SK-N-SH (cell line): ENCODE measurements at regions not wholly inside any gene's neighbourhood (a gene's known extent, or its start where the extent isn't known, plus 50 kb on each side); places are given as distances from the start of the nearest gene placed in this dataset.

Source experiments
- CTCF ChIA-PET: fragments of 300-600, 350-600 bp; formaldehyde crosslinking; extraction: SDS; loops from one replicate; lab custom pipeline; 2021; lab: Yijun Ruan, JAX
- POLR2A ChIA-PET: fragments of 350-600 bp; sonication (Branson Sonifier 250); formaldehyde crosslinking; extraction: SDS; loops from one replicate; lab custom pipeline; 2020; ENCODE audit warnings: antibody characterized with exemption, inconsistent platforms; lab: Yijun Ruan, JAX
- DNase-seq: peaks from one replicate; pipeline ENCODE4 v3.0.0; 2012
- H2AFZ ChIP-seq: fragments of 200-600 bp; sonication (generic); 2 replicates; pipeline ENCODE4 v1.8.1; 2016; ENCODE audit warnings: antibody characterized with exemption, mild to moderate bottlenecking, low read depth
- H3F3A ChIP-seq: fragments of 200-600 bp; sonication (generic); replicated peaks from 2 replicates; pipeline ENCODE3; 2016; ENCODE audit warnings: antibody characterized with exemption, mild to moderate bottlenecking; ENCODE audit not compliant: insufficient read depth
- H3K27ac ChIP-seq, 2 experiments: fragments of 200-500 bp in 1 of 2; fragments of 200-600 bp in 1 of 2; sonication (Bioruptor generic) in 1 of 2; sonication (generic), shearing (Covaris generic) in 1 of 2; 2 replicates each; pipeline versions ENCODE4 v1.5.1 to v1.6.1; 2014 to 2016; ENCODE audit warnings: low read depth in 2 of 2, inconsistent platforms in 1 of 2, low read length in 1 of 2, mild to moderate bottlenecking in 1 of 2, mixed read lengths in 1 of 2
- H3K27me3 ChIP-seq: fragments of 200-600 bp; sonication (generic), shearing (Covaris generic); 2 replicates; pipeline ENCODE4 v1.6.1; 2016; ENCODE audit warnings: mixed run types; ENCODE audit not compliant: insufficient read depth
- H3K36me3 ChIP-seq, 2 experiments: fragments of 200-500 bp in 1 of 2; fragments of 200-600 bp in 1 of 2; sonication (Bioruptor generic) in 1 of 2; sonication (generic) in 1 of 2; replicated peaks in 1 of 2; 2 replicates each; pipeline versions ENCODE3 to v1.5.1; 2014 to 2016; ENCODE audit warnings: low read length in 1 of 2, mild to moderate bottlenecking in 1 of 2; ENCODE audit not compliant: insufficient read depth in 2 of 2, control insufficient read depth in 1 of 2
- H3K4me1 ChIP-seq, 2 experiments: fragments of 200-500 bp in 1 of 2; fragments of 200-600 bp in 1 of 2; sonication (Bioruptor generic) in 1 of 2; sonication (generic), shearing (Covaris generic) in 1 of 2; 2 replicates each; pipeline versions ENCODE4 v1.5.1 to v1.6.1; 2014 to 2016; ENCODE audit warnings: low read depth in 1 of 2, low read length in 1 of 2, mixed run types in 1 of 2; ENCODE audit not compliant: insufficient read depth in 2 of 2, control insufficient read depth in 1 of 2
- H3K4me2 ChIP-seq: fragments of 200-600 bp; sonication (generic), shearing (Covaris generic); 2 replicates; pipeline ENCODE4 v1.6.1; 2017; ENCODE audit warnings: mixed run types
- H3K4me3 ChIP-seq, 2 experiments: fragments of 200-500 bp in 1 of 2; fragments of 200-600 bp in 1 of 2; sonication (Bioruptor generic) in 1 of 2; sonication (generic), shearing (Covaris generic) in 1 of 2; 2 replicates each; pipeline versions ENCODE4 v1.5.1 to v1.8.1; 2014 to 2016; ENCODE audit warnings: low read depth in 2 of 2, inconsistent platforms in 1 of 2, low read length in 1 of 2, mild to moderate bottlenecking in 1 of 2, mixed read lengths in 1 of 2, moderate library complexity in 1 of 2
- H3K79me2 ChIP-seq: fragments of 200-600 bp; sonication (generic); 2 replicates; pipeline ENCODE4 v1.8.1; 2017; ENCODE audit warnings: mild to moderate bottlenecking; ENCODE audit not compliant: insufficient read depth
- H3K9ac ChIP-seq: fragments of 200-600 bp; sonication (generic); 2 replicates; pipeline ENCODE4 v1.6.1; 2017; ENCODE audit warnings: mixed run types
- H3K9me2 ChIP-seq: fragments of 200-600 bp; sonication (generic); 2 replicates; pipeline ENCODE4 v1.6.1; 2017; ENCODE audit warnings: mixed run types
- H3K9me3 ChIP-seq: fragments of 200-600 bp; sonication (generic); 2 replicates; pipeline ENCODE4 v1.6.1; 2017; ENCODE audit warnings: mixed run types, mild to moderate bottlenecking, moderate library complexity
- H4K20me1 ChIP-seq: fragments of 200-600 bp; sonication (generic); 2 replicates; pipeline ENCODE4 v1.6.1; 2017; ENCODE audit warnings: mild to moderate bottlenecking, mixed run types; ENCODE audit not compliant: insufficient read depth
- CHD2 ChIP-seq: fragments of 150-350 bp; IDR thresholded peaks from 2 replicates; pipeline ENCODE4 v1.6.1; 2018; ENCODE audit warnings: low read length; ENCODE audit not compliant: partially characterized antibody
- EP300 ChIP-seq, 2 experiments: IDR thresholded peaks; 2 replicates each; pipeline versions ENCODE4 v1.4.0 to v1.6.1; 2012; ENCODE audit warnings: borderline replicate concordance in 1 of 2, low read depth in 1 of 2, low read length in 1 of 2
- FOXJ3 ChIP-seq: sonication (generic); formaldehyde crosslinking; IDR thresholded peaks from 2 replicates; pipeline ENCODE4 v1.5.1; 2020; ENCODE audit warnings: mild to moderate bottlenecking, missing genetic modification reagents
- GATA2 ChIP-seq: sonication (generic); formaldehyde crosslinking; IDR thresholded peaks from 2 replicates; pipeline ENCODE4 v1.5.0; 2020; ENCODE audit warnings: mild to moderate bottlenecking, missing genetic modification reagents
- NFIC ChIP-seq: IDR thresholded peaks from 2 replicates; pipeline ENCODE4 v1.4.0; 2012; ENCODE audit warnings: borderline replicate concordance
- POLR2AphosphoS5 ChIP-seq: IDR thresholded peaks from 2 replicates; pipeline ENCODE4 v1.6.1; 2012; ENCODE audit warnings: low read depth, low read length
- RAD21 ChIP-seq: IDR thresholded peaks from 2 replicates; pipeline ENCODE4 v1.6.1; 2012; ENCODE audit warnings: mild to moderate bottlenecking, low read length
- REST ChIP-seq: IDR thresholded peaks from 2 replicates; pipeline ENCODE4 v1.6.1; 2012; ENCODE audit warnings: mild to moderate bottlenecking, low read depth, low read length, moderate library complexity
- RXRA ChIP-seq: IDR thresholded peaks from 2 replicates; pipeline ENCODE4 v1.4.0; 2012; ENCODE audit warnings: low read depth, mild to moderate bottlenecking, borderline replicate concordance
- SIN3A ChIP-seq: IDR thresholded peaks from 2 replicates; pipeline ENCODE4 v1.6.1; 2012; ENCODE audit warnings: low read depth, mild to moderate bottlenecking, low read length, moderate library complexity, borderline replicate concordance
- SMC3 ChIP-seq: IDR thresholded peaks from 2 replicates; pipeline ENCODE4 v1.6.1; 2012; ENCODE audit warnings: low read depth, low read length, improper control_type of control experiment
- TAF1 ChIP-seq: IDR thresholded peaks from 2 replicates; pipeline ENCODE4 v1.6.1; 2012; ENCODE audit warnings: low read depth, mild to moderate bottlenecking, low read length, moderate library complexity, borderline replicate concordance
- TCF12 ChIP-seq: IDR thresholded peaks from 2 replicates; pipeline ENCODE4 v1.4.0; 2012
- YY1 ChIP-seq: IDR thresholded peaks from 2 replicates; pipeline ENCODE4 v1.4.0; 2012; ENCODE audit warnings: low read depth, mild to moderate bottlenecking
- WGBS: methylation state at CpG from one replicate; pipeline ENCODE4 v1.1.6; 2017; ENCODE audit warnings: low lambda C conversion rate; 5-methylcytosine and 5-hydroxymethylcytosine counted together
- TF ChIP-seq, protein P1 (sequence below): IDR thresholded peaks from 2 replicates; pipeline ENCODE4 v1.4.0; 2012; ENCODE audit warnings: low read depth
- TF ChIP-seq, protein P2 (sequence below): IDR thresholded peaks from 2 replicates; pipeline ENCODE4 v1.4.0; 2012; ENCODE audit warnings: low read depth, borderline replicate concordance
- TF ChIP-seq, protein P3 (sequence below): fragments of 200-600 bp; sonication (generic); IDR thresholded peaks from 2 replicates; pipeline ENCODE4 v1.6.1; 2017; ENCODE audit warnings: antibody characterized with exemption, mild to moderate bottlenecking, moderate library complexity
- TF ChIP-seq, protein P4 (sequence below): IDR thresholded peaks from 2 replicates; pipeline ENCODE4 v1.4.0; 2012; ENCODE audit warnings: low read depth, borderline replicate concordance
- TF ChIP-seq, protein P5 (sequence below): fragments of 150-350 bp; IDR thresholded peaks from 2 replicates; pipeline ENCODE4 v1.6.1; 2017; ENCODE audit warnings: antibody characterized with exemption, low read length, low read depth, borderline replicate concordance

GRCh38 chr3:46141813-46142212 lies 66.3 kb downstream of the CCR1 start:
- Histone ChIP-seq H3K36me3 (no peaks in the 10 kb centered on the region), H3K9ac (no peak overlapping the region), H4K20me1 (no peaks in the 10 kb centered on the region), H3K4me3 (no peak overlapping the region), H3K27ac (no peak overlapping the region), H3F3A (no peaks in the 10 kb centered on the region), H3K4me1 (no peaks in the 10 kb centered on the region), H3K9me3 (no peaks in the 10 kb centered on the region), H3K4me2 (no peak overlapping the region), H3K79me2 (no peaks in the 10 kb centered on the region), H2AFZ (no peak overlapping the region), H3K9me2 (no peaks in the 10 kb centered on the region), H3K27me3 (peaks cover 10% of the 10 kb centered on the region; the same call in 1 of the 2 replicates)
- TF ChIP-seq, protein P1, sequence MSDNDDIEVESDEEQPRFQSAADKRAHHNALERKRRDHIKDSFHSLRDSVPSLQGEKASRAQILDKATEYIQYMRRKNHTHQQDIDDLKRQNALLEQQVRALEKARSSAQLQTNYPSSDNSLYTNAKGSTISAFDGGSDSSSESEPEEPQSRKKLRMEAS, result no peak
- TF ChIP-seq EP300 (IDR thresholded peaks at IDR 0.05; ENCODE audit: borderline replicate concordance in 1 of 2, low read depth in 1 of 2, low read length in 1 of 2) (no peak), SIN3A (no peak), TCF12 (no peak), NFIC (no peak), RAD21 (no peak), POLR2AphosphoS5 (no peak), CHD2 (no peak), TAF1 (no peak), GATA2 (CRISPR knock-in tag) (no peak), RXRA (no peak)
- TF ChIP-seq, protein P2, sequence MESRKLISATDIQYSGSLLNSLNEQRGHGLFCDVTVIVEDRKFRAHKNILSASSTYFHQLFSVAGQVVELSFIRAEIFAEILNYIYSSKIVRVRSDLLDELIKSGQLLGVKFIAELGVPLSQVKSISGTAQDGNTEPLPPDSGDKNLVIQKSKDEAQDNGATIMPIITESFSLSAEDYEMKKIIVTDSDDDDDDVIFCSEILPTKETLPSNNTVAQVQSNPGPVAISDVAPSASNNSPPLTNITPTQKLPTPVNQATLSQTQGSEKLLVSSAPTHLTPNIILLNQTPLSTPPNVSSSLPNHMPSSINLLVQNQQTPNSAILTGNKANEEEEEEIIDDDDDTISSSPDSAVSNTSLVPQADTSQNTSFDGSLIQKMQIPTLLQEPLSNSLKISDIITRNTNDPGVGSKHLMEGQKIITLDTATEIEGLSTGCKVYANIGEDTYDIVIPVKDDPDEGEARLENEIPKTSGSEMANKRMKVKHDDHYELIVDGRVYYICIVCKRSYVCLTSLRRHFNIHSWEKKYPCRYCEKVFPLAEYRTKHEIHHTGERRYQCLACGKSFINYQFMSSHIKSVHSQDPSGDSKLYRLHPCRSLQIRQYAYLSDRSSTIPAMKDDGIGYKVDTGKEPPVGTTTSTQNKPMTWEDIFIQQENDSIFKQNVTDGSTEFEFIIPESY, result no peak
- TF ChIP-seq, protein P3, sequence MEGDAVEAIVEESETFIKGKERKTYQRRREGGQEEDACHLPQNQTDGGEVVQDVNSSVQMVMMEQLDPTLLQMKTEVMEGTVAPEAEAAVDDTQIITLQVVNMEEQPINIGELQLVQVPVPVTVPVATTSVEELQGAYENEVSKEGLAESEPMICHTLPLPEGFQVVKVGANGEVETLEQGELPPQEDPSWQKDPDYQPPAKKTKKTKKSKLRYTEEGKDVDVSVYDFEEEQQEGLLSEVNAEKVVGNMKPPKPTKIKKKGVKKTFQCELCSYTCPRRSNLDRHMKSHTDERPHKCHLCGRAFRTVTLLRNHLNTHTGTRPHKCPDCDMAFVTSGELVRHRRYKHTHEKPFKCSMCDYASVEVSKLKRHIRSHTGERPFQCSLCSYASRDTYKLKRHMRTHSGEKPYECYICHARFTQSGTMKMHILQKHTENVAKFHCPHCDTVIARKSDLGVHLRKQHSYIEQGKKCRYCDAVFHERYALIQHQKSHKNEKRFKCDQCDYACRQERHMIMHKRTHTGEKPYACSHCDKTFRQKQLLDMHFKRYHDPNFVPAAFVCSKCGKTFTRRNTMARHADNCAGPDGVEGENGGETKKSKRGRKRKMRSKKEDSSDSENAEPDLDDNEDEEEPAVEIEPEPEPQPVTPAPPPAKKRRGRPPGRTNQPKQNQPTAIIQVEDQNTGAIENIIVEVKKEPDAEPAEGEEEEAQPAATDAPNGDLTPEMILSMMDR, result no peak
- TF ChIP-seq, protein P4, sequence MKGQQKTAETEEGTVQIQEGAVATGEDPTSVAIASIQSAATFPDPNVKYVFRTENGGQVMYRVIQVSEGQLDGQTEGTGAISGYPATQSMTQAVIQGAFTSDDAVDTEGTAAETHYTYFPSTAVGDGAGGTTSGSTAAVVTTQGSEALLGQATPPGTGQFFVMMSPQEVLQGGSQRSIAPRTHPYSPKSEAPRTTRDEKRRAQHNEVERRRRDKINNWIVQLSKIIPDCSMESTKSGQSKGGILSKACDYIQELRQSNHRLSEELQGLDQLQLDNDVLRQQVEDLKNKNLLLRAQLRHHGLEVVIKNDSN, result no peak
- DNase-seq, result no peak
- POLR2A ChIA-PET, result no interaction called here
- CTCF ChIA-PET, result no interaction called here
- WGBS, result 22% methylated on average over 9 of the region's 9 CpGs

DNA sequence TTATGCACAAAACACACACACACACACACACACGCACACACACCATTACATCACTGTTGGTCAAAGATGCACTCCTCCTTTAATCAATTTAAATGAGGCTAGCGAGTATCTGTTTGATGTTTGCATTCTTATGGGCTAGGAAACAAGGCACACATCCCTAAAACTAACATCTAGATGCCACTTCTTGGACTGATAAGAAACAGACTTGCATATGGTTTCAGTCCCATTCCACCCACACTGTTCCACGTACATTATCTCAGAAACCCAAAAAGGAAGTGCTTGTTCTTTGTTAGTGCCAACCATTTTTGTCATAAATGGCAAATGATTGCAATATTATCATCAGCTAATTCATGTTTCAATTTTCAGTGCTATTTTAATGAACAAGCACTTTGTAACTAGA lies 69.5 kb downstream of the CCR1 start:
- no peak overlapping the region for H3K4me2 ChIP-seq
- H3K4me3 ChIP-seq, result no peak overlapping the region
- H3K27me3 ChIP-seq, result peaks cover 10% of the 10 kb centered on the region; the same call in 1 of the 2 replicates
- H3K9ac ChIP-seq, result no peak overlapping the region
- 0% methylated on average over 3 of the region's 3 CpGs for WGBS
- no peaks in the 10 kb centered on the region for H3K36me3 ChIP-seq
- H3K9me3 ChIP-seq, result no peaks in the 10 kb centered on the region
- CTCF ChIA-PET, result no interaction called here
- H4K20me1 ChIP-seq, result no peaks in the 10 kb centered on the region
- H2AFZ ChIP-seq, result no peak overlapping the region
- H3K27ac ChIP-seq, result no peak overlapping the region
- H3K4me1 ChIP-seq, result no peaks in the 10 kb centered on the region
- H3K79me2 ChIP-seq, result no peaks in the 10 kb centered on the region
- POLR2A ChIA-PET, result no interaction called here
- no peak for DNase-seq
- H3K9me2 ChIP-seq, result no peaks in the 10 kb centered on the region
- no peaks in the 10 kb centered on the region for H3F3A ChIP-seq
- TF ChIP-seq, protein P5, sequence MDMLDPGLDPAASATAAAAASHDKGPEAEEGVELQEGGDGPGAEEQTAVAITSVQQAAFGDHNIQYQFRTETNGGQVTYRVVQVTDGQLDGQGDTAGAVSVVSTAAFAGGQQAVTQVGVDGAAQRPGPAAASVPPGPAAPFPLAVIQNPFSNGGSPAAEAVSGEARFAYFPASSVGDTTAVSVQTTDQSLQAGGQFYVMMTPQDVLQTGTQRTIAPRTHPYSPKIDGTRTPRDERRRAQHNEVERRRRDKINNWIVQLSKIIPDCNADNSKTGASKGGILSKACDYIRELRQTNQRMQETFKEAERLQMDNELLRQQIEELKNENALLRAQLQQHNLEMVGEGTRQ, result no peak
- TF ChIP-seq FOXJ3, result no peak
- no peak for TF ChIP-seq SMC3
- TF ChIP-seq REST, result no peak
- TF ChIP-seq, protein P1, result no peak
- no peak for TF ChIP-seq SIN3A
- no peak for TF ChIP-seq YY1
